Naive thymus-derived CD4-positive, alpha-beta T cell (primary cell): ENCODE measurements at regions not wholly inside any gene's neighbourhood (a gene's known extent, or its start where the extent isn't known, plus 50 kb on each side); places are given as distances from the start of the nearest gene placed in this dataset.
A peak's percentile ranks its signal among the peaks of the same experiment; 100 is the strongest.

Source experiments
- ATAC-seq: fragments of 150-1000 bp; cut with Tn5 transposase; 2 replicates; pipeline ENCODE4 v1.10.0; 2021; ENCODE audit warnings: mild to moderate bottlenecking, moderate library complexity
- CTCF ChIA-PET: fragments of 350-600 bp; sonication (Branson Sonifier 250); formaldehyde crosslinking; loops from one replicate; lab custom pipeline; 2021; ENCODE audit warnings: antibody characterized with exemption; lab: Charles Lee
- POLR2A ChIA-PET: fragments of 350-600 bp; sonication (Branson Sonifier 250); formaldehyde crosslinking; loops from one replicate; lab custom pipeline; 2021; ENCODE audit warnings: antibody characterized with exemption, inconsistent platforms; lab: Charles Lee
- DNase-seq, 9 donors: peaks; one replicate each; pipeline versions ENCODE4 v3.0.0 to v3.0.0-alpha.2; 2020 to 2022; ENCODE audit warnings: mixed read lengths in 1 of 9
- H3K27ac ChIP-seq: one replicate; pipeline ENCODE4 v1.7.0; 2013; ENCODE audit warnings: mild to moderate bottlenecking, low read depth, low read length, moderate library complexity
- H3K27me3 ChIP-seq, 2 donors: one replicate each; pipeline ENCODE4 v1.7.0; 2013; ENCODE audit warnings: low read length in 2 of 2, mild to moderate bottlenecking in 2 of 2, moderate library complexity in 2 of 2; ENCODE audit not compliant: control insufficient read depth in 2 of 2, insufficient read depth in 2 of 2
- H3K36me3 ChIP-seq, 3 experiments: 1 replicate in 2 of 3; 2 replicates in 1 of 3; pipeline ENCODE4 v1.7.0; 2013; ENCODE audit warnings: low read length in 3 of 3, mild to moderate bottlenecking in 3 of 3, moderate library complexity in 1 of 3; ENCODE audit not compliant: insufficient read depth in 3 of 3, control insufficient read depth in 2 of 3
- H3K4me1 ChIP-seq, 2 donors: one replicate each; pipeline ENCODE4 v1.7.0; 2013; ENCODE audit warnings: low read length in 2 of 2, mild to moderate bottlenecking in 2 of 2, moderate library complexity in 1 of 2; ENCODE audit not compliant: control insufficient read depth in 2 of 2, insufficient read depth in 2 of 2
- H3K4me3 ChIP-seq: 2 replicates; pipeline ENCODE4 v1.7.0; 2013; ENCODE audit warnings: mild to moderate bottlenecking, low read length
- H3K9me3 ChIP-seq, 3 experiments: 1 replicate in 2 of 3; 2 replicates in 1 of 3; pipeline ENCODE4 v1.7.0; 2013; ENCODE audit warnings: low read length in 3 of 3; ENCODE audit not compliant: control insufficient read depth in 2 of 3
- H3K27ac Mint-ChIP-seq, 9 donors: one replicate each; pipeline ENCODE4 v1.8.0; 2020 to 2022; ENCODE audit warnings: mixed read lengths in 9 of 9, mild to moderate bottlenecking in 8 of 9, moderate library complexity in 5 of 9, inconsistent platforms in 2 of 9
- H3K27me3 Mint-ChIP-seq, 5 donors: one replicate each; pipeline ENCODE4 v1.8.0; 2021 to 2022; ENCODE audit warnings: mixed read lengths in 5 of 5, mild to moderate bottlenecking in 1 of 5
- H3K36me3 Mint-ChIP-seq, 5 donors: one replicate each; pipeline ENCODE4 v1.8.0; 2020 to 2022; ENCODE audit warnings: mixed read lengths in 5 of 5, mild to moderate bottlenecking in 3 of 5, inconsistent platforms in 1 of 5
- H3K4me1 Mint-ChIP-seq, 7 donors: one replicate each; pipeline ENCODE4 v1.8.0; 2020 to 2022; ENCODE audit warnings: mixed read lengths in 7 of 7, mild to moderate bottlenecking in 3 of 7, inconsistent platforms in 1 of 7
- H3K4me3 Mint-ChIP-seq, 10 donors: one replicate each; pipeline ENCODE4 v1.8.0; 2020 to 2022; ENCODE audit warnings: mild to moderate bottlenecking in 10 of 10, mixed read lengths in 10 of 10, moderate library complexity in 6 of 10, inconsistent platforms in 2 of 10
- H3K9me3 Mint-ChIP-seq, 11 donors: one replicate each; pipeline ENCODE4 v1.8.0; 2020 to 2022; ENCODE audit warnings: mixed read lengths in 11 of 11, mild to moderate bottlenecking in 4 of 11, inconsistent platforms in 1 of 11, moderate library complexity in 1 of 11
- intact Hi-C, 2 donors: fragments of 100-400 bp; cut with micrococcal nuclease; formaldehyde crosslinking; loops; one replicate each; pipeline ENCODE4 v1.15.1; 2023

GRCh38 chr6:141996823-141997222, 135.9 kb upstream of the GJE1 start:
- Mint-ChIP-seq H3K4me3 (no peak overlapping the region), H3K9me3 (peaks cover 1 to 51% (median 18%) of the 10 kb centered on the region in 11 donors), H3K27me3 (peaks cover 0 to 28% (median 8%) of the 10 kb centered on the region in 5 donors), H3K27ac (no peak overlapping the region), H3K36me3 (peaks cover 0 to 9% (median 0%) of the 10 kb centered on the region in 5 donors), H3K4me1 (no peaks in the 10 kb centered on the region)
- ChIA-PET CTCF (no interaction called here), POLR2A (no interaction called here)
- H3K4me3 ChIP-seq: no peak overlapping the region
- H3K27ac ChIP-seq: no peak overlapping the region
- no peak for ATAC-seq
- no peaks in the 10 kb centered on the region for H3K27me3 ChIP-seq
- intact Hi-C loops: no loop called here
- no peaks in the 10 kb centered on the region for H3K9me3 ChIP-seq
- no peaks in the 10 kb centered on the region for H3K36me3 ChIP-seq
- no peak for DNase-seq
- no peaks in the 10 kb centered on the region for H3K4me1 ChIP-seq

DNA sequence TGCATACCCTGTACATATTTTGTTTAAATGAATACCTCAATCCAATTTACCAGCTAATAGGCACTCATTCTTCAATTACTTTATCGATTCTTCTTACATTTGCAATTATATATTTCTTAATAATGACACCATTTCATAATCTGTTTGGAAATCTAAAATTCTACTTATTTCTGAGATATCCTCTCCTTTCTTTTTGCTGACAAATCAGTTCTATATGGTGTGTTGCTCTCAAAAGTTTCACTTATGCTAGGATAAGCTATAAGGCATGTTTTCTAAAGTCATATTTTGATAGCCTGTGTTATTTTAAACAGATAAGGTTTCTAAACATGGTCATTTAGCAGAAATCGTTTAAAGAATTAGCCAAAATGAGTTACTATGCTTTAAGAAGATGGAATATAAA, 140.6 kb upstream of the GJE1 start:
- ATAC-seq (no peak), DNase-seq (no peak)
- no peak overlapping the region for H3K27ac Mint-ChIP-seq
- peaks cover 0 to 15% (median 8%) of the 10 kb centered on the region in 5 donors for H3K27me3 Mint-ChIP-seq
- ChIA-PET CTCF (no interaction called here), POLR2A (no interaction called here)
- no peaks in the 10 kb centered on the region for H3K4me1 Mint-ChIP-seq
- no peak overlapping the region for H3K27ac ChIP-seq
- H3K9me3 ChIP-seq: no peaks in the 10 kb centered on the region
- peaks cover 0 to 23% (median 11%) of the 10 kb centered on the region in 11 donors for H3K9me3 Mint-ChIP-seq
- intact Hi-C loops: no loop called here
- H3K4me3 Mint-ChIP-seq: no peak overlapping the region
- H3K36me3 Mint-ChIP-seq: peaks cover 0 to 9% (median 0%) of the 10 kb centered on the region in 5 donors
- no peaks in the 10 kb centered on the region for H3K4me1 ChIP-seq
- no peak overlapping the region for H3K4me3 ChIP-seq
- H3K27me3 ChIP-seq: no peaks in the 10 kb centered on the region
- no peaks in the 10 kb centered on the region for H3K36me3 ChIP-seq

GRCh38 chr6:141990840-141991239, 141.9 kb upstream of the GJE1 start:
- no peak overlapping the region for H3K4me3 ChIP-seq
- CTCF ChIA-PET: interaction anchor here (0.6 to 0.8 kb wide), 2 partner anchors 121 to 217 kb away, joined by 3 read pairs; no protein-coding TSS in a partner anchor
- intact Hi-C loops: no loop called here
- Mint-ChIP-seq H3K9me3 (peaks cover 0 to 13% (median 5%) of the 10 kb centered on the region in 11 donors), H3K4me1 (no peaks in the 10 kb centered on the region), H3K36me3 (peaks cover 0 to 9% (median 0%) of the 10 kb centered on the region in 5 donors), H3K27me3 (peaks cover 0 to 15% (median 8%) of the 10 kb centered on the region in 5 donors), H3K4me3 (no peak overlapping the region), H3K27ac (no peak overlapping the region)
- H3K9me3 ChIP-seq: no peaks in the 10 kb centered on the region
- no peak for ATAC-seq
- POLR2A ChIA-PET: no interaction called here
- no peaks in the 10 kb centered on the region for H3K4me1 ChIP-seq
- H3K27ac ChIP-seq: no peak overlapping the region
- no peak for DNase-seq
- H3K36me3 ChIP-seq: no peaks in the 10 kb centered on the region
- no peaks in the 10 kb centered on the region for H3K27me3 ChIP-seq

DNA sequence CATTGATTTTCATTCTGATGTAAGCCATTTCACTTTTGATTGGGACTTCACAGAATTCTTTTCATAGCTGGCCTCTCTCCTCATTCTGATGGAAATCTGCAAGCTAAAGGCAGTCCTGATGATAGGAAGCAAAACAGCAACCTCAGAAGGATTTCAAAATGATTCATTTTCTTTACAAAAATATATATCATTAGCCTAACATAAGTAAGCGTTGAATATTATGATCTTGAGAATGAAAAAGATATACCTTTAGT, 143.1 kb upstream of the GJE1 start:
- Mint-ChIP-seq H3K27ac (no peak overlapping the region), H3K36me3 (no peaks in the 10 kb centered on the region), H3K4me3 (no peak overlapping the region), H3K9me3 (peaks cover 0 to 6% (median 0%) of the 10 kb centered on the region in 11 donors), H3K4me1 (no peaks in the 10 kb centered on the region), H3K27me3 (peaks cover 0 to 20% (median 8%) of the 10 kb centered on the region in 5 donors)
- POLR2A ChIA-PET: no interaction called here
- Histone ChIP-seq H3K36me3 (no peaks in the 10 kb centered on the region), H3K27ac (no peak overlapping the region), H3K4me1 (no peaks in the 10 kb centered on the region), H3K9me3 (no peaks in the 10 kb centered on the region), H3K27me3 (no peaks in the 10 kb centered on the region), H3K4me3 (no peak overlapping the region)
- intact Hi-C loops: loop anchor here (1.0 to 5.0 kb wide), 4 partner anchors 123 to 399 kb away; no protein-coding TSS in a partner anchor
- DNase-seq (no peak), ATAC-seq (no peak)
- CTCF ChIA-PET: interaction anchor here (0.7 kb wide), 1 partner anchor 166 kb away, joined by 3 read pairs; no protein-coding TSS in a partner anchor

DNA sequence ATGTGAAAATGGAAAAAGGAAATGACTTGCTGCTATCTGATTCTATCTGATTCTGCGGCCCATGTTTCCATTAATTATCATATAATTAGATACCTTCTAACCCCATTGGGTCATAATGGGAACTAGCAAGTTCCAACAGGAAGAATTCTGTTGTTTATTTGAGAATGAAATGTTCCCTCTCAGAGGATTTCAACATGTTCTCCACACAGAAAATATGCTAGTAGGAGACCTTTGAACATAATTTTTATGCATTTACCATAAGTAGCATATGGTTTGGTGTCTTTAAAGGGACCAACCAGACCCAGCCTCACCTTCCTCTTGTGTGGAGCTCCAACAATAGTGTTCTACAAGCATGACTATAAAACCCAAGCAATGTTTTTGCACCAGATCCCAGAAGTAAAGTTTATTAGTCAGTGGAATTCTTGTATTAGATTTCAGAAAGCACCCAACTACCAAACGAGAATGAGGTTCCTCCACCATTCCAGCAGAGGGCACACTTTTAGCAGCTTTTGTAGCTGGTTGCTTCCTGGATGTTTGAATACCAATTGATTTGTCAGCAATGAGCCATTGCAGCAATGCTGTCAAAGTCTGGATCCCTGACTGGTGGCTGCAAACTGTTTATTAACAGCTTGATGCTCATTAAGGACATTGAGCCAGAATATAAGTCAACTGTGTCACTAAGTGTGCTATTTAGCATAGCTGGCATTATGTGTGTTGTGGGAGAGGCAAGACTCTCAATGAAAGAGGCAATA, 143.6 kb upstream of the GJE1 start:
- no peak overlapping the region for H3K27ac Mint-ChIP-seq
- CTCF ChIA-PET: interaction anchor here (0.6 to 0.8 kb wide), 3 partner anchors 9 to 365 kb away, joined by 3 read pairs; no protein-coding TSS in a partner anchor

DNA sequence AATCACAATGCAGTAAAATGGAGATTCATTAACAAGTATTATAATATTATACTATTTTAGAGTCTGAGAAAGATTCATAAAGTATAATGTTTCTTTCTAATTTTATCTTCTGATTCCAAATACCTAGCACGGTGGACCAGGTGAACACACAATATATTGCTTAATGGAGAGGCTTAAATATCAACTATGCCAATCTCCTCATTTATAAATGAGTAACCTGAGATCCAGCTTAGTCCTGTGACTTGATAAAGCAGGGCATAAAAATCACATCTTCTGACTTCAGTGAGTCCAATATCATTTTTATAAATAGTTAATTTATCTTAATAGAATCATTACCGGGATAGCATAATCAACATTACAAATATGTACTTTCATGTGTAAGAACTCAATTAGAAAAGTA, 144.4 kb upstream of the GJE1 start:
- no peak for ATAC-seq
- H3K27ac ChIP-seq: no peak overlapping the region
- POLR2A ChIA-PET: no interaction called here
- no peak overlapping the region for H3K4me3 Mint-ChIP-seq
- no peaks in the 10 kb centered on the region for H3K4me1 ChIP-seq
- no peak for DNase-seq
- H3K27ac Mint-ChIP-seq: no peak overlapping the region
- no peak overlapping the region for H3K4me3 ChIP-seq
- intact Hi-C loops: loop anchor here in 1 of 2 donors (5.0 kb wide), 1 partner anchor 311 kb away; no protein-coding TSS in a partner anchor
- no peaks in the 10 kb centered on the region for H3K36me3 ChIP-seq
- H3K9me3 Mint-ChIP-seq: peaks cover 0 to 1% (median 0%) of the 10 kb centered on the region in 11 donors
- peaks cover 0 to 13% (median 5%) of the 10 kb centered on the region in 5 donors for H3K27me3 Mint-ChIP-seq
- no peaks in the 10 kb centered on the region for H3K4me1 Mint-ChIP-seq
- no peaks in the 10 kb centered on the region for H3K27me3 ChIP-seq
- no peaks in the 10 kb centered on the region for H3K9me3 ChIP-seq
- no peaks in the 10 kb centered on the region for H3K36me3 Mint-ChIP-seq
- CTCF ChIA-PET: interaction anchor here (0.6 kb wide), 1 partner anchor 10 kb away, joined by 3 read pairs; no protein-coding TSS in a partner anchor

More for the DNA sequence above, 143.6 kb upstream of the GJE1 start:
- no peaks in the 10 kb centered on the region for H3K27me3 ChIP-seq
- H3K4me1 Mint-ChIP-seq: no peaks in the 10 kb centered on the region
- intact Hi-C loops: loop anchor here (1.0 to 5.0 kb wide), 4 partner anchors 123 to 399 kb away; no protein-coding TSS in a partner anchor
- H3K36me3 ChIP-seq: no peaks in the 10 kb centered on the region
- DNase-seq (peak in 6 of 9 donors; percentile 4 to 30 (median 13)), ATAC-seq (peak; percentile 50)
- POLR2A ChIA-PET: no interaction called here
- H3K4me1 ChIP-seq: no peaks in the 10 kb centered on the region
- H3K9me3 Mint-ChIP-seq: peaks cover 0 to 4% (median 0%) of the 10 kb centered on the region in 11 donors
- no peak overlapping the region for H3K4me3 Mint-ChIP-seq
- H3K9me3 ChIP-seq: no peaks in the 10 kb centered on the region
- peaks cover 0 to 20% (median 8%) of the 10 kb centered on the region in 5 donors for H3K27me3 Mint-ChIP-seq
- no peak overlapping the region for H3K4me3 ChIP-seq
- H3K36me3 Mint-ChIP-seq: no peaks in the 10 kb centered on the region
- H3K27ac ChIP-seq: no peak overlapping the region
